Astrocyte (in vitro differentiated cells and primary cell): ENCODE measurements at regions not wholly inside any gene's neighbourhood (a gene's known extent, or its start where the extent isn't known, plus 50 kb on each side); places are given as distances from the start of the nearest gene placed in this dataset.

ENCODE experiments used
- DNase-seq: peaks from one replicate; pipeline ENCODE4 v3.0.0-alpha.2; 2010; ENCODE audit warnings: low read depth
- FAIRE-seq: peaks from 2 replicates; lab custom pipeline; 2011; peaks lifted over from hg19 to GRCh38; lab: Jason Lieb, UNC
- H2AFZ ChIP-seq: 2 replicates; pipeline ENCODE4 v1.6.0; 2012; ENCODE audit warnings: low read depth, low read length, inconsistent platforms
- H3K27ac ChIP-seq: 2 replicates; pipeline ENCODE4 v1.5.1; 2011; ENCODE audit warnings: low read depth, low read length, inconsistent platforms
- H3K27me3 ChIP-seq: 2 replicates; pipeline ENCODE4 v1.6.0; 2011; ENCODE audit warnings: low read length, inconsistent platforms; ENCODE audit not compliant: insufficient read depth
- H3K36me3 ChIP-seq: 2 replicates; pipeline ENCODE4 v1.5.1; 2011; ENCODE audit warnings: low read length, inconsistent platforms; ENCODE audit not compliant: insufficient read depth
- H3K4me1 ChIP-seq: 2 replicates; pipeline ENCODE4 v1.5.1; 2011; ENCODE audit warnings: low read length, inconsistent platforms; ENCODE audit not compliant: insufficient read depth
- H3K4me2 ChIP-seq: 2 replicates; pipeline ENCODE4 v1.6.0; 2012; ENCODE audit warnings: low read length, inconsistent platforms
- H3K4me3 ChIP-seq: 2 replicates; pipeline ENCODE4 v1.5.1; 2011; ENCODE audit warnings: low read depth, mild to moderate bottlenecking, low read length, inconsistent platforms; ENCODE audit not compliant: insufficient read depth
- H3K79me2 ChIP-seq: 2 replicates; pipeline ENCODE4 v1.6.0; 2012; ENCODE audit warnings: mild to moderate bottlenecking, low read length, inconsistent platforms; ENCODE audit not compliant: insufficient read depth
- H3K9ac ChIP-seq: 2 replicates; pipeline ENCODE4 v1.6.0; 2012; ENCODE audit warnings: mild to moderate bottlenecking, low read length, inconsistent platforms
- H3K9me3 ChIP-seq: 2 replicates; pipeline ENCODE4 v1.5.1; 2012; ENCODE audit warnings: low read depth, mild to moderate bottlenecking, low read length, inconsistent platforms; ENCODE audit not compliant: insufficient read depth
- H4K20me1 ChIP-seq: 2 replicates; pipeline ENCODE4 v1.6.0; 2012; ENCODE audit warnings: low read length, inconsistent platforms; ENCODE audit not compliant: insufficient read depth
- H3K27ac Mint-ChIP-seq: one replicate; pipeline ENCODE4 v1.8.0; 2021; ENCODE audit warnings: mild to moderate bottlenecking, mixed read lengths; ENCODE audit not compliant: unreplicated experiment
- H3K27me3 Mint-ChIP-seq: one replicate; pipeline ENCODE4 v1.8.0; 2021; ENCODE audit warnings: low read depth, mixed read lengths; ENCODE audit not compliant: unreplicated experiment
- H3K36me3 Mint-ChIP-seq: one replicate; pipeline ENCODE4 v1.8.0; 2021; ENCODE audit warnings: low read depth, mixed read lengths; ENCODE audit not compliant: unreplicated experiment
- H3K4me1 Mint-ChIP-seq: one replicate; pipeline ENCODE4 v1.8.0; 2021; ENCODE audit warnings: low read depth, mixed read lengths; ENCODE audit not compliant: unreplicated experiment
- H3K4me3 Mint-ChIP-seq: one replicate; pipeline ENCODE4 v1.8.0; 2021; ENCODE audit warnings: mild to moderate bottlenecking, moderate library complexity, mixed read lengths; ENCODE audit not compliant: unreplicated experiment
- H3K9me3 Mint-ChIP-seq: one replicate; pipeline ENCODE4 v1.8.0; 2021; ENCODE audit warnings: mild to moderate bottlenecking, mixed read lengths; ENCODE audit not compliant: unreplicated experiment
- CTCF ChIP-seq: IDR thresholded peaks from 2 replicates; pipeline ENCODE4 v1.5.1; 2011; ENCODE audit warnings: low read depth, mild to moderate bottlenecking, inconsistent platforms, low read length, moderate library complexity; ENCODE audit not compliant: insufficient read depth
- EZH2 ChIP-seq: IDR thresholded peaks from 2 replicates; pipeline ENCODE4 v1.6.1; 2012; ENCODE audit warnings: mild to moderate bottlenecking, low read length, inconsistent platforms; ENCODE audit not compliant: insufficient read depth

DNA sequence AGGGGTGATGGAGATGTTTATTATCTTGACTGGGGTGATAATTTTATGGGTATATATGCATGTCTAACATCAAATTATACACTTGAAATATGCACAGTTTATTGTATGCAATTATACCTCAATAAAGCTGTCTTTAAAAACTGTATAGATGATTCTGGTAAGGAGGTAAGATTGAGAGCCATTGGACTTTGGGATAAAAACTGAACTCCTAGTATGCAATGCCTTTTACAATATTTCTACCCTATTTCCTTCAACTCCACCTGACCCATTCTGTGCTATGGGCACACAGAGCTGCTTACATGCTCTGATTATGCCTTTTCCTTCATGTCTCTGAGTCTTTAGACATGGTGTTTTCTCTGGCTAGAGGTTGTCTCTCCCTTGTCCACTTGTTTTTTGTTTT is 63.9 kb upstream of the UGP2 start:
- Mint-ChIP-seq H3K27ac (no peak overlapping the region), H3K36me3 (no peaks in the 10 kb centered on the region), H3K4me1 (peaks cover 11% of the 10 kb centered on the region), H3K27me3 (no peaks in the 10 kb centered on the region), H3K9me3 (no peaks in the 10 kb centered on the region), H3K4me3 (peak overlapping the region; percentile 40)
- no peak overlapping the region for H3K9ac ChIP-seq
- H3K27me3 ChIP-seq, result no peaks in the 10 kb centered on the region
- no peaks in the 10 kb centered on the region for H3K9me3 ChIP-seq
- H4K20me1 ChIP-seq, result no peaks in the 10 kb centered on the region
- H3K4me1 ChIP-seq, result no peaks in the 10 kb centered on the region
- FAIRE-seq (no peak), DNase-seq (no peak)
- TF ChIP-seq EZH2, result no peak
- TF ChIP-seq CTCF, result no peak
- no peak overlapping the region for H2AFZ ChIP-seq
- no peaks in the 10 kb centered on the region for H3K79me2 ChIP-seq
- H3K4me3 ChIP-seq, result no peak overlapping the region
- no peaks in the 10 kb centered on the region for H3K36me3 ChIP-seq
- no peak overlapping the region for H3K4me2 ChIP-seq
- no peak overlapping the region for H3K27ac ChIP-seq

- Histone ChIP-seq H3K9me3 (no peaks in the 10 kb centered on the region), H3K27me3 (no peaks in the 10 kb centered on the region), H3K27ac (no peak overlapping the region), H3K9ac (no peak overlapping the region), H3K4me1 (no peaks in the 10 kb centered on the region), H3K4me3 (no peak overlapping the region), H4K20me1 (no peaks in the 10 kb centered on the region), H3K4me2 (no peak overlapping the region), H2AFZ (no peak overlapping the region), H3K36me3 (no peaks in the 10 kb centered on the region), H3K79me2 (no peaks in the 10 kb centered on the region)
- no peaks in the 10 kb centered on the region for H3K27me3 Mint-ChIP-seq
- H3K9me3 Mint-ChIP-seq, result no peaks in the 10 kb centered on the region
- H3K36me3 Mint-ChIP-seq, result no peaks in the 10 kb centered on the region
- DNase-seq (no peak), FAIRE-seq (no peak)
- H3K4me1 Mint-ChIP-seq, result peaks cover 11% of the 10 kb centered on the region
- TF ChIP-seq EZH2 (no peak), CTCF (no peak)
- no peak overlapping the region for H3K27ac Mint-ChIP-seq
- no peak overlapping the region for H3K4me3 Mint-ChIP-seq
Observed at GRCh38 chr2:63778391-63778790, 63.3 kb upstream of the UGP2 start.

DNA sequence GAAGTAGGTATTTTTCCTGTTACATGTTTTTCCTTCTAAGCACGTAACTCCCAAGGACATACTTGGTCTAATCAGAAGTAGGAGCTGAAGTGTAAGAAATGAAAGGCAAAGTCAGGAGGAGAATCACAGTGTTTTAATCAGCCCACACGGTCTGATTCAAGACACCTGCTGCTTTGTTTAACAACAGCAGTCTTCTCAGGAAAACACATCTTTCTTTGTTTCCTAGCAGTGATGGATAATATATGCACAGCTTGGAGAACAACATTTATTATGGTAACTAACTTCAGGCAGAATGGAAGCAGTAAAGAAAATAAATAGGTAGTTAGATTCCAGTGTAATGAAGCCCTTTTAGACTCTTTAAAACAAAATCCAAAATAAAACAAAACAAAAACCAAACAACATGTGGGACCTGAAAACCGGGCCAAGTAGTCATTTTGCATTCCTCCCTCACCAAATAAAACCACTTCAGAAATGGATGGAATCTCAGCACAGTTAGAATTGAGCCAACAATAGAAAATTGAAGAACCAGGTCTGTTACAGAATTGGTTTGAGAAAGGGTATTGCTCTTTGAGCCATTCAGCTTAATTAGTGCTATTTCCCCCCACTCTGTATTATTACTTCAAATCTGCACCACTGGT is 61.1 kb upstream of the UGP2 start:
- no peak for FAIRE-seq

More for the DNA sequence above, 61.1 kb upstream of the UGP2 start:
- Histone ChIP-seq H3K27ac (no peak overlapping the region), H3K79me2 (no peaks in the 10 kb centered on the region), H4K20me1 (no peaks in the 10 kb centered on the region), H3K9me3 (no peaks in the 10 kb centered on the region), H3K4me3 (no peak overlapping the region), H3K9ac (no peak overlapping the region), H3K27me3 (no peaks in the 10 kb centered on the region), H3K36me3 (no peaks in the 10 kb centered on the region), H2AFZ (no peak overlapping the region), H3K4me1 (no peaks in the 10 kb centered on the region), H3K4me2 (no peak overlapping the region)
- Mint-ChIP-seq H3K4me1 (peaks cover 15% of the 10 kb centered on the region), H3K36me3 (no peaks in the 10 kb centered on the region), H3K27ac (no peak overlapping the region), H3K27me3 (no peaks in the 10 kb centered on the region), H3K4me3 (no peak overlapping the region), H3K9me3 (no peaks in the 10 kb centered on the region)
- DNase-seq, result peak; percentile 23
- TF ChIP-seq CTCF (no peak), EZH2 (no peak)
